A549 (cell line): ENCODE measurements at regions not wholly inside any gene's neighbourhood (a gene's known extent, or its start where the extent isn't known, plus 50 kb on each side); places are given as distances from the start of the nearest gene placed in this dataset.
A peak's percentile ranks its signal among the peaks of the same experiment; 100 is the strongest.

Experiments used
- ATAC-seq, 2 experiments: fragments of 200-7000 bp in 1 of 2; fragments of >200 bp in 1 of 2; cut with Nextera tagmentation in 1 of 2; cut with Tn5 transposase in 1 of 2; 3 replicates each; pipeline versions ENCODE4 v1.8.0 to v1.9.1; 2018 to 2020; ENCODE audit warnings: mild to moderate bottlenecking in 1 of 2, moderate library complexity in 1 of 2
- CTCF ChIA-PET: fragments of 300-600 bp; sonication (Branson Sonifier 250); formaldehyde crosslinking; extraction: SDS; loops from one replicate; lab custom pipeline; 2021; ENCODE audit warnings: antibody characterized with exemption, inconsistent platforms; lab: Yijun Ruan, JAX
- POLR2A ChIA-PET: fragments of 350-600 bp; formaldehyde crosslinking; extraction: SDS; loops from one replicate; lab custom pipeline; 2021; ENCODE audit warnings: antibody characterized with exemption, inconsistent platforms; lab: Yijun Ruan, JAX
- DNase-seq, 2 experiments: peaks; one replicate each; pipeline versions ENCODE4 v3.0.0 to v3.0.0-alpha.2; 2011 to 2016; ENCODE audit warnings: low read depth in 1 of 2, low spot score in 1 of 2
- FAIRE-seq: peaks from 2 replicates; lab custom pipeline; 2011; peaks lifted over from hg19 to GRCh38; lab: Jason Lieb, UNC
- H3K27ac ChIP-seq, 2 experiments: fragments of >200 bp; sonication (Bioruptor Twin); formaldehyde crosslinking; 3 replicates each; pipeline ENCODE4 v1.5.1; 2016 to 2017
- H3K4me1 ChIP-seq: fragments of >200 bp; sonication (Bioruptor Twin); formaldehyde crosslinking; 3 replicates; pipeline ENCODE4 v1.6.1; 2016
- H3K4me2 ChIP-seq: fragments of >200 bp; sonication (Bioruptor Twin); formaldehyde crosslinking; 3 replicates; pipeline ENCODE4 v1.6.1; 2016
- H3K4me3 ChIP-seq: fragments of >200 bp; sonication (Bioruptor Twin); formaldehyde crosslinking; 3 replicates; pipeline ENCODE4 v1.5.1; 2016
- H3K9me3 ChIP-seq: fragments of >200 bp; sonication (Bioruptor Twin); formaldehyde crosslinking; 3 replicates; pipeline ENCODE4 v1.6.1; 2016
- ATOH8 ChIP-seq: fragments of 250-450 bp; sonication (Bioruptor Pico); IDR thresholded peaks from 2 replicates; pipeline ENCODE4 v1.5.0; 2020; ENCODE audit warnings: low read depth, mild to moderate bottlenecking, moderate library complexity
- BCL3 ChIP-seq: fragments of >200 bp; sonication (Bioruptor Twin); formaldehyde crosslinking; IDR thresholded peaks from 3 replicates; pipeline ENCODE4 v1.6.1; 2016
- CTCF ChIP-seq: fragments of >200 bp; sonication (Bioruptor Twin); formaldehyde crosslinking; IDR thresholded peaks from 3 replicates; pipeline ENCODE4 v1.5.1; 2016
- EP300 ChIP-seq, 2 experiments: fragments of >200 bp; sonication (Bioruptor Twin); formaldehyde crosslinking; IDR thresholded peaks; 2 replicates in 1 of 2; 3 replicates in 1 of 2; pipeline ENCODE4 v1.6.1; 2016 to 2017
- ESRRA ChIP-seq: fragments of 150-350 bp; IDR thresholded peaks from 2 replicates; pipeline ENCODE4 v1.6.1; 2014; ENCODE audit warnings: mild to moderate bottlenecking, low read length, borderline replicate concordance
- FOSL2 ChIP-seq, 2 experiments: fragments of 450-650 bp in 1 of 2; fragments of >200 bp in 1 of 2; sonication (Bioruptor Twin) in 1 of 2; formaldehyde crosslinking; IDR thresholded peaks; 2 replicates each; pipeline versions ENCODE4 v1.5.0 to v1.6.1; 2016 to 2020; ENCODE audit warnings: mild to moderate bottlenecking in 1 of 2, moderate library complexity in 1 of 2
- FOXS1 ChIP-seq: fragments of 250-450 bp; sonication (Bioruptor Pico); IDR thresholded peaks from 2 replicates; pipeline ENCODE4 v1.5.0; 2020; ENCODE audit warnings: mild to moderate bottlenecking, moderate library complexity
- MAFK ChIP-seq: fragments of 450-650 bp; IDR thresholded peaks from 2 replicates; pipeline ENCODE4 v1.6.1; 2014; ENCODE audit not compliant: partially characterized antibody
- MAX ChIP-seq: IDR thresholded peaks from 2 replicates; pipeline ENCODE4 v1.6.1; 2012
- MAZ ChIP-seq: fragments of 150-350 bp; IDR thresholded peaks from 2 replicates; pipeline ENCODE4 v1.6.1; 2014; ENCODE audit warnings: antibody characterized with exemption, low read depth, low read length, borderline replicate concordance
- MYC ChIP-seq: IDR thresholded peaks from 2 replicates; pipeline ENCODE4 v1.6.1; 2012; ENCODE audit warnings: mild to moderate bottlenecking, inconsistent platforms, low read length, improper control_type of control experiment, borderline replicate concordance
- NR3C1 ChIP-seq: fragments of >200 bp; sonication (Bioruptor Twin); formaldehyde crosslinking; IDR thresholded peaks from 3 replicates; pipeline ENCODE4 v1.6.1; 2017
- PBX3 ChIP-seq: IDR thresholded peaks from 2 replicates; pipeline ENCODE4 v1.6.1; 2012
- PHF8 ChIP-seq: fragments of 200-600 bp; sonication (generic); IDR thresholded peaks from 2 replicates; pipeline ENCODE4 v1.6.1; 2016; ENCODE audit warnings: low read depth, mild to moderate bottlenecking, antibody characterized with exemption, moderate library complexity, borderline replicate concordance
- RARB ChIP-seq: fragments of 250-450 bp; sonication (Bioruptor Pico); IDR thresholded peaks from 2 replicates; pipeline ENCODE4 v1.8.0; 2021; ENCODE audit warnings: mild to moderate bottlenecking, moderate library complexity
- REST ChIP-seq: fragments of 200-600 bp; sonication (generic); IDR thresholded peaks from 2 replicates; pipeline ENCODE4 v1.6.1; 2016; ENCODE audit warnings: antibody characterized with exemption, mild to moderate bottlenecking, moderate library complexity
- RNF2 ChIP-seq: fragments of 200-600 bp; sonication (generic); IDR thresholded peaks from 2 replicates; pipeline ENCODE4 v1.6.1; 2016; ENCODE audit warnings: low read depth, mild to moderate bottlenecking, antibody characterized with exemption, moderate library complexity, borderline replicate concordance
- SREBF2 ChIP-seq: fragments of 450-650 bp; IDR thresholded peaks from 2 replicates; pipeline ENCODE4 v1.6.1; 2014; ENCODE audit warnings: mild to moderate bottlenecking, moderate library complexity
- ZFP36 ChIP-seq: fragments of 450-650 bp; IDR thresholded peaks from 2 replicates; pipeline ENCODE4 v1.6.1; 2014; ENCODE audit warnings: borderline replicate concordance; ENCODE audit not compliant: partially characterized antibody
- ZSCAN20 ChIP-seq: fragments of 250-450 bp; sonication (Bioruptor Pico); IDR thresholded peaks from 2 replicates; pipeline ENCODE4 v1.8.0; 2022; ENCODE audit warnings: mild to moderate bottlenecking, moderate library complexity
- WGBS: methylation state at CpG from one replicate; pipeline ENCODE4 v1.1.6; 2017; ENCODE audit errors: missing lambda C conversion rate; 5-methylcytosine and 5-hydroxymethylcytosine counted together

- FAIRE-seq, result no peak
- no peaks in the 10 kb centered on the region for H3K9me3 ChIP-seq
- no peak overlapping the region for H3K4me3 ChIP-seq
- CTCF ChIA-PET, result interaction anchor here (1.3 to 2.0 kb wide), 2 partner anchors 18 to 113 kb away, joined by 4 to 8 read pairs; no protein-coding TSS in a partner anchor
- WGBS, result 74% methylated on average over 5 of the region's 5 CpGs
- H3K4me2 ChIP-seq, result peak overlapping the region; percentile 26; the same call in 1 of the 3 replicates
- no peak for DNase-seq
- POLR2A ChIA-PET, result no interaction called here
- peaks cover 11% of the 10 kb centered on the region; the same call in 2 of the 3 replicates for H3K4me1 ChIP-seq
- no peak for TF ChIP-seq BCL3
- no peak for TF ChIP-seq ZFP36
- TF ChIP-seq ESRRA, result no peak
- no peak for TF ChIP-seq RNF2
- TF ChIP-seq MYC, result no peak
- TF ChIP-seq NR3C1, result no peak
- TF ChIP-seq ZSCAN20 (CRISPR knock-in tag), result no peak
- TF ChIP-seq CTCF, result no peak
- no peak for TF ChIP-seq PHF8
- no peak for TF ChIP-seq FOXS1 (CRISPR knock-in tag)
- TF ChIP-seq MAFK, result no peak
- H3K27ac ChIP-seq, result no peak overlapping the region
- ATAC-seq, result no peak
Observed at GRCh38 chr5:112532654-112533360, 113.7 kb upstream of the EPB41L4A start.

GRCh38 chr5:112533362-112533761 lies 114.3 kb upstream of the EPB41L4A start:
- Histone ChIP-seq H3K4me1 (peaks cover 11% of the 10 kb centered on the region; the same call in 2 of the 3 replicates), H3K4me3 (no peak overlapping the region), H3K9me3 (no peaks in the 10 kb centered on the region), H3K4me2 (peak overlapping the region; percentile 26; the same call in 2 of the 3 replicates), H3K27ac (no peak overlapping the region)
- CTCF ChIA-PET, result interaction anchor here (2.0 kb wide), 1 partner anchor 18 kb away, joined by 8 read pairs; no protein-coding TSS in a partner anchor
- TF ChIP-seq RARB (CRISPR knock-in tag) (no peak), ATOH8 (CRISPR knock-in tag) (no peak), REST (peak; percentile 22; the same call in 1 of the 2 replicates), MAX (no peak), FOSL2 (IDR thresholded peaks at IDR 0.05) (no peak), FOSL2 (CRISPR knock-in tag; IDR thresholded peaks at IDR 0.05) (peak; percentile 60), EP300 (IDR thresholded peaks at IDR 0.05) (no peak), ZSCAN20 (CRISPR knock-in tag) (no peak), ZFP36 (no peak), PBX3 (no peak), PHF8 (no peak), MAZ (no peak), SREBF2 (no peak)
- WGBS, result 0% methylated on average over 1 of the region's 1 CpG
- DNase-seq (peak; percentile 40 to 75), FAIRE-seq (no peak), ATAC-seq (peak; percentile 99 to 100)
- POLR2A ChIA-PET, result no interaction called here
